Thyroid gland (tissue), 4 donors: ENCODE measurements at regions not wholly inside any gene's neighbourhood (a gene's known extent, or its start where the extent isn't known, plus 50 kb on each side); places are given as distances from the start of the nearest gene placed in this dataset.

Experiments used
- POLR2A ChIP-seq, 2 donors: fragments of 450-650 bp; IDR thresholded peaks; one replicate each; pipeline ENCODE4 v1.6.1; 2017; ENCODE audit warnings: antibody characterized with exemption in 2 of 2, mild to moderate bottlenecking in 2 of 2, moderate library complexity in 1 of 2
- TF ChIP-seq, protein P1 (sequence below), 6 experiments: fragments of 200-600 bp in 3 of 6; fragments of 450-650 bp in 3 of 6; sonication (generic) in 3 of 6; IDR thresholded peaks; one replicate each; pipeline ENCODE4 v1.5.1; 2016 to 2019; ENCODE audit warnings: antibody characterized with exemption in 6 of 6, mild to moderate bottlenecking in 2 of 6, inconsistent platforms in 1 of 6, moderate library complexity in 1 of 6

DNA sequence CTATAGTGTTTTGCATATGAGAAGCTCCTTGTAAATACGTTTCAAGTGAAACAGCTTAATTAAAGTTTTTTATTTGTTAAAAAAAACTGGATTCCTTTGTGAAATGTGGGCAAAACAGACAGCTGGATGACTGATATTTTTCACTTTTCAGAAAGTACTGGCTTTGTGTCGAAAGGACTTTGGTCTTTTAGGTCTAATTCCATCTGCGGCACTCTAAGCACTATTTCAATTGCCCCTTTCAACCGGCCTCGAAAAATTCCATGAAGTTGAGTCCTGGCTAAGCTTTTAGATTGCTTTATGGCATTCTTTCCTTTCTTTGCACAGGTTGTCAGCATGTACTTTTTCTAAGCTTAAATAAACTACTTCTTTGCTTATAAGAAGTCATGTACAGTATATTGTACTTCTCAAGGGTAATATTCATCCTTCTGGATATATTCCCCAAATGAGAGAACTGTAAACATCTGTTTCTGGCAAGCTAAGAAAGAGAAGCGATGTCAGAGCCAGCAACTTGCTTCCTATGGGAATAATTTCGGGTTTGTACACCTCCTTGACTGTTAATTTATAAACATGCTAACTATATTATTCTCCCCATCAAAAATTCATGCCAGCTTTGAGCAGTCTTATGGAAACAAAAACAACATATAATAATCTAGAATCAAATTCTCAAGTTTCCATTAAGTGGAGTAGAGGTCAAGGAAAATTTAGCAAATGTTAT, 611.3 kb downstream of the ETNK1 start:
- TF ChIP-seq, protein P1, sequence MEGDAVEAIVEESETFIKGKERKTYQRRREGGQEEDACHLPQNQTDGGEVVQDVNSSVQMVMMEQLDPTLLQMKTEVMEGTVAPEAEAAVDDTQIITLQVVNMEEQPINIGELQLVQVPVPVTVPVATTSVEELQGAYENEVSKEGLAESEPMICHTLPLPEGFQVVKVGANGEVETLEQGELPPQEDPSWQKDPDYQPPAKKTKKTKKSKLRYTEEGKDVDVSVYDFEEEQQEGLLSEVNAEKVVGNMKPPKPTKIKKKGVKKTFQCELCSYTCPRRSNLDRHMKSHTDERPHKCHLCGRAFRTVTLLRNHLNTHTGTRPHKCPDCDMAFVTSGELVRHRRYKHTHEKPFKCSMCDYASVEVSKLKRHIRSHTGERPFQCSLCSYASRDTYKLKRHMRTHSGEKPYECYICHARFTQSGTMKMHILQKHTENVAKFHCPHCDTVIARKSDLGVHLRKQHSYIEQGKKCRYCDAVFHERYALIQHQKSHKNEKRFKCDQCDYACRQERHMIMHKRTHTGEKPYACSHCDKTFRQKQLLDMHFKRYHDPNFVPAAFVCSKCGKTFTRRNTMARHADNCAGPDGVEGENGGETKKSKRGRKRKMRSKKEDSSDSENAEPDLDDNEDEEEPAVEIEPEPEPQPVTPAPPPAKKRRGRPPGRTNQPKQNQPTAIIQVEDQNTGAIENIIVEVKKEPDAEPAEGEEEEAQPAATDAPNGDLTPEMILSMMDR (IDR thresholded peaks at IDR 0.05): no peak
- TF ChIP-seq POLR2A (IDR thresholded peaks at IDR 0.05): no peak
